Fibroblast of lung (primary cell): ENCODE measurements at regions not wholly inside any gene's neighbourhood (a gene's known extent, or its start where the extent isn't known, plus 50 kb on each side); places are given as distances from the start of the nearest gene placed in this dataset.

Source experiments
- DNase-seq, 2 donors: peaks; one replicate each; pipeline versions ENCODE4 v3.0.0 to v3.0.0-alpha.2; 2010; ENCODE audit warnings: low read depth in 2 of 2
- H2AFZ ChIP-seq: 2 replicates; pipeline ENCODE4 v1.5.1; 2012; ENCODE audit warnings: low read length, control low read depth, inconsistent platforms
- H3K27ac ChIP-seq: 2 replicates; pipeline ENCODE4 v1.5.1; 2011; ENCODE audit warnings: low read length, control low read depth; ENCODE audit not compliant: insufficient read depth
- H3K27me3 ChIP-seq: 2 replicates; pipeline ENCODE4 v1.5.1; 2011; ENCODE audit warnings: mild to moderate bottlenecking, low read length; ENCODE audit not compliant: control insufficient read depth, insufficient read depth
- H3K36me3 ChIP-seq: 2 replicates; pipeline ENCODE4 v1.5.1; 2011; ENCODE audit warnings: low read length; ENCODE audit not compliant: control insufficient read depth, insufficient read depth
- H3K4me1 ChIP-seq: 2 replicates; pipeline ENCODE4 v1.5.1; 2011; ENCODE audit warnings: low read length; ENCODE audit not compliant: control insufficient read depth, insufficient read depth; ENCODE audit errors: extremely low read depth
- H3K4me2 ChIP-seq: 2 replicates; pipeline ENCODE4 v1.5.1; 2011; ENCODE audit warnings: low read length, control low read depth; ENCODE audit not compliant: insufficient read depth; ENCODE audit errors: extremely low read depth
- H3K4me3 ChIP-seq, 4 experiments: fragments of 200-600 bp in 1 of 4; sonication (generic) in 1 of 4; replicated peaks in 1 of 4; 2 replicates each; pipeline ENCODE4 v1.5.1; 2011 to 2016; ENCODE audit warnings: low read length in 4 of 4, low read depth in 3 of 4, mild to moderate bottlenecking in 3 of 4, control low read depth in 2 of 4, inconsistent platforms in 1 of 4, mixed read lengths in 1 of 4; ENCODE audit not compliant: insufficient read depth in 1 of 4; ENCODE audit errors: control extremely low read depth in 1 of 4
- H3K79me2 ChIP-seq: 2 replicates; pipeline ENCODE4 v1.5.1; 2012; ENCODE audit warnings: mild to moderate bottlenecking, low read length, inconsistent platforms; ENCODE audit not compliant: control insufficient read depth, insufficient read depth
- H3K9ac ChIP-seq: 2 replicates; pipeline ENCODE4 v1.5.1; 2011; ENCODE audit warnings: mild to moderate bottlenecking, low read length, control low read depth; ENCODE audit not compliant: insufficient read depth
- H3K9me3 ChIP-seq: 2 replicates; pipeline ENCODE4 v1.5.1; 2012; ENCODE audit warnings: low read depth, low read length; ENCODE audit not compliant: control insufficient read depth, insufficient read depth
- H4K20me1 ChIP-seq: 2 replicates; pipeline ENCODE4 v1.5.1; 2011; ENCODE audit warnings: low read length; ENCODE audit not compliant: control insufficient read depth, insufficient read depth; ENCODE audit errors: extremely low read depth
- CTCF ChIP-seq, 2 donors: IDR thresholded peaks in 1 of 2; conservative IDR thresholded peaks in 1 of 2; 1 replicate in 1 of 2; 2 replicates in 1 of 2; pipeline ENCODE4 v1.5.1; 2011 to 2012; ENCODE audit warnings: low read length in 2 of 2, control low read depth in 1 of 2, inconsistent platforms in 1 of 2, low read depth in 1 of 2, mild to moderate bottlenecking in 1 of 2
- EZH2 ChIP-seq: IDR thresholded peaks from 2 replicates; pipeline ENCODE4 v1.5.1; 2012; ENCODE audit warnings: low read length, control low read depth, mild to moderate bottlenecking; ENCODE audit errors: missing control alignments

DNA sequence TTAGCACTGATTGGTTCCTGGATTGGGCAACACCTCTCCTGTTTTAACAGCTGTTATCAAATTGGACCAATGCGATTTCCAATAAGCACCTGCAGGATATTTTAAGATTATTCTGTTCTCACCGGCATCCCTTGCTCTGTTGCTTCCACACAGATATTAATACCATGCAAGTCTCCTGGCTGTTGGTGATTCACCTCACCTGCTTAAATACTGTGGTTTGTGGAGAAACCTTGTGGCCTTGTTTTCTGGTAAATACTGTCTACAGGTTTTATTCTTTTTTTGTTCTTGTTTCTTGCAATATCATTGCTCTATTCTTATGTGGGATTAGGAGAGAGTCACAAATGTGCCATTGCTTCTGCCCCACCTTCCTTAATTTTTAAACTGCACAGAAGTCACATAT lies 448.1 kb upstream of the NXPH2 start:
- Histone ChIP-seq H4K20me1 (no peaks in the 10 kb centered on the region), H3K4me2 (no peak overlapping the region), H3K27me3 (no peaks in the 10 kb centered on the region), H3K9ac (no peak overlapping the region), H3K4me3 (no peak overlapping the region), H3K9me3 (no peaks in the 10 kb centered on the region), H3K27ac (no peak overlapping the region), H3K4me1 (no peaks in the 10 kb centered on the region), H2AFZ (no peak overlapping the region), H3K36me3 (no peaks in the 10 kb centered on the region), H3K79me2 (no peaks in the 10 kb centered on the region)
- no peak for DNase-seq
- TF ChIP-seq EZH2 (no peak), CTCF (conservative IDR thresholded peaks at IDR 0.05 in 1 of 2, IDR thresholded peaks at IDR 0.05 in 1 of 2; ENCODE audit: low read depth in 1 of 2, low read length in 2 of 2) (no peak)

DNA sequence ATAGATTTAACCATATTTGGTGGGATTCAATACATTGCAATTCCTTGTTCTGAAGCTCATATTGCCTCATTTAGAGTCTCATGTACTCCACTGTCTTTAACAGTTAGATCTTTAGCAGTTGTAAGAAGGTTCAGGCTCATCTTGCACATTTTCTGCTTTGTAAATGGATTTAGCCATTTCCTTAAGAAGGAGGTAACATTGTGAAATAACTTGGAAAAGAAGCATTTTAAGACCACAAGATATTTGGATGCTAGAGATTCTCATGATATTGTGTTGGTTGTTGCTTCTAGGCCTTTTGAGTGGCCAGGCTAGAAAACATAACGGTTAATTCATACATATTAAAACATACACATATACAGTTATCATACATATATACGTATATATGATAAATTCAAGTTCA lies 445.8 kb upstream of the NXPH2 start:
- Histone ChIP-seq H4K20me1 (no peaks in the 10 kb centered on the region), H3K4me3 (no peak overlapping the region), H3K4me2 (no peak overlapping the region), H3K27me3 (no peaks in the 10 kb centered on the region), H3K4me1 (no peaks in the 10 kb centered on the region), H3K9ac (no peak overlapping the region), H3K36me3 (no peaks in the 10 kb centered on the region), H3K9me3 (no peaks in the 10 kb centered on the region), H2AFZ (no peak overlapping the region), H3K79me2 (no peaks in the 10 kb centered on the region), H3K27ac (no peak overlapping the region)
- DNase-seq, result no peak
- no peak for TF ChIP-seq EZH2
- no peak for TF ChIP-seq CTCF (conservative IDR thresholded peaks at IDR 0.05 in 1 of 2, IDR thresholded peaks at IDR 0.05 in 1 of 2; ENCODE audit: low read depth in 1 of 2, low read length in 2 of 2)

GRCh38 chr2:139218181-139218580 lies 438.0 kb upstream of the NXPH2 start:
- H3K79me2 ChIP-seq, result no peaks in the 10 kb centered on the region
- H3K4me2 ChIP-seq, result no peak overlapping the region
- H3K9me3 ChIP-seq, result no peaks in the 10 kb centered on the region
- TF ChIP-seq EZH2 (no peak), CTCF (conservative IDR thresholded peaks at IDR 0.05 in 1 of 2, IDR thresholded peaks at IDR 0.05 in 1 of 2; ENCODE audit: low read depth in 1 of 2, low read length in 2 of 2) (no peak)
- no peak overlapping the region for H3K27ac ChIP-seq
- no peak overlapping the region for H3K4me3 ChIP-seq
- no peak for DNase-seq
- H3K27me3 ChIP-seq, result no peaks in the 10 kb centered on the region
- H3K4me1 ChIP-seq, result no peaks in the 10 kb centered on the region
- no peak overlapping the region for H2AFZ ChIP-seq
- H3K36me3 ChIP-seq, result no peaks in the 10 kb centered on the region
- H3K9ac ChIP-seq, result no peak overlapping the region
- H4K20me1 ChIP-seq, result no peaks in the 10 kb centered on the region
